Common myeloid progenitor, CD34-positive (primary cell): ENCODE measurements at regions not wholly inside any gene's neighbourhood (a gene's known extent, or its start where the extent isn't known, plus 50 kb on each side); places are given as distances from the start of the nearest gene placed in this dataset.
A peak's percentile ranks its signal among the peaks of the same experiment; 100 is the strongest.

Experiments
- CTCF ChIA-PET: fragments of 350-600 bp; sonication (Branson Sonifier 250); formaldehyde crosslinking; loops from one replicate; lab custom pipeline; 2021; ENCODE audit warnings: antibody characterized with exemption; lab: Charles Lee
- POLR2A ChIA-PET: fragments of 350-600 bp; sonication (Branson Sonifier 250); formaldehyde crosslinking; loops from one replicate; lab custom pipeline; 2021; ENCODE audit warnings: antibody characterized with exemption; lab: Charles Lee
- DNase-seq, 3 donors: peaks; one replicate each; pipeline versions ENCODE4 v3.0.0 to v3.0.0-alpha.2; 2013
- H3K27ac ChIP-seq, 2 experiments: 1 replicate in 1 of 2; 2 replicates in 1 of 2; pipeline ENCODE4 v1.7.0; 2013; ENCODE audit warnings: inconsistent platforms in 2 of 2, low read length in 2 of 2, mild to moderate bottlenecking in 2 of 2, low read depth in 1 of 2, moderate library complexity in 1 of 2; ENCODE audit not compliant: severe bottlenecking in 2 of 2, insufficient read depth in 1 of 2, poor library complexity in 1 of 2
- H3K27me3 ChIP-seq, 5 experiments: replicated peaks in 2 of 5; 1 replicate in 3 of 5; 2 replicates in 2 of 5; pipeline versions ENCODE4 v1.6.1 to v1.7.0; 2013; ENCODE audit warnings: low read length in 4 of 5, mild to moderate bottlenecking in 2 of 5, moderate library complexity in 2 of 5, inconsistent platforms in 1 of 5; ENCODE audit not compliant: insufficient read depth in 5 of 5, control insufficient read depth in 4 of 5
- H3K36me3 ChIP-seq, 4 experiments: 1 replicate in 2 of 4; 2 replicates in 2 of 4; pipeline versions ENCODE4 v1.6.1 to v1.7.0; 2013; ENCODE audit warnings: low read length in 3 of 4, control low read depth in 1 of 4, mild to moderate bottlenecking in 1 of 4; ENCODE audit not compliant: control insufficient read depth in 4 of 4, insufficient read depth in 4 of 4
- H3K4me1 ChIP-seq, 4 experiments: 1 replicate in 3 of 4; 2 replicates in 1 of 4; pipeline versions ENCODE4 v1.6.1 to v1.7.1; 2013; ENCODE audit warnings: low read length in 3 of 4, mild to moderate bottlenecking in 3 of 4, control low read depth in 1 of 4, inconsistent platforms in 1 of 4, moderate library complexity in 1 of 4; ENCODE audit not compliant: control insufficient read depth in 4 of 4, insufficient read depth in 4 of 4; ENCODE audit errors: control extremely low read depth in 1 of 4
- H3K4me3 ChIP-seq, 7 experiments: 1 replicate in 4 of 7; 2 replicates in 3 of 7; pipeline versions ENCODE4 v1.5.1 to v1.7.0; 2013; ENCODE audit warnings: mild to moderate bottlenecking in 7 of 7, low read length in 6 of 7, moderate library complexity in 6 of 7, inconsistent platforms in 2 of 7, low read depth in 2 of 7, control low read depth in 1 of 7; ENCODE audit not compliant: insufficient read depth in 4 of 7, control insufficient read depth in 1 of 7; ENCODE audit errors: extremely low read depth in 1 of 7
- H3K9me3 ChIP-seq, 5 experiments: 1 replicate in 4 of 5; 2 replicates in 1 of 5; pipeline versions ENCODE4 v1.6.1 to v1.7.1; 2013; ENCODE audit warnings: low read length in 4 of 5, mild to moderate bottlenecking in 2 of 5, inconsistent platforms in 1 of 5, low read depth in 1 of 5, moderate library complexity in 1 of 5; ENCODE audit not compliant: control insufficient read depth in 4 of 5, insufficient read depth in 2 of 5; ENCODE audit errors: control extremely low read depth in 1 of 5
- WGBS: methylation state at CpG from one replicate; pipeline ENCODE4 v1.1.5; 2013; ENCODE audit not compliant: insufficient coverage; 5-methylcytosine and 5-hydroxymethylcytosine counted together

GRCh38 chr20:33908336-33908735, 85.4 kb upstream of the RALY start:
- H3K27ac ChIP-seq, result no peak overlapping the region
- H3K4me1 ChIP-seq, result no peaks in the 10 kb centered on the region
- H3K36me3 ChIP-seq, result no peaks in the 10 kb centered on the region
- ChIA-PET POLR2A (no interaction called here), CTCF (interaction anchor here (1.2 kb wide), 2 partner anchors 27 to 263 kb away, joined by 3 to 4 read pairs; no protein-coding TSS in a partner anchor)
- no peak for DNase-seq
- H3K27me3 ChIP-seq, result peaks cover 0 to 8% (median 0%) of the 10 kb centered on the region in 5 experiments
- H3K9me3 ChIP-seq, result no peaks in the 10 kb centered on the region
- no peak overlapping the region for H3K4me3 ChIP-seq
- WGBS, result 75% methylated on average over 6 of the region's 6 CpGs

GRCh38 chr20:33908868-33909267, 84.8 kb upstream of the RALY start:
- ChIA-PET CTCF (no interaction called here), POLR2A (no interaction called here)
- no peaks in the 10 kb centered on the region for H3K36me3 ChIP-seq
- WGBS, result 100% methylated on average over 5 of the region's 6 CpGs
- no peaks in the 10 kb centered on the region for H3K9me3 ChIP-seq
- no peak for DNase-seq
- H3K27ac ChIP-seq, result no peak overlapping the region
- peaks cover 0 to 10% (median 0%) of the 10 kb centered on the region in 5 experiments for H3K27me3 ChIP-seq
- no peak overlapping the region for H3K4me3 ChIP-seq
- no peaks in the 10 kb centered on the region for H3K4me1 ChIP-seq

GRCh38 chr20:33909331-33909921, 84.3 kb upstream of the RALY start:
- Histone ChIP-seq H3K9me3 (no peaks in the 10 kb centered on the region), H3K4me3 (no peak overlapping the region)
- POLR2A ChIA-PET, result interaction anchor here (0.7 kb wide), 1 partner anchor 103 kb away, joined by 3 read pairs; no protein-coding TSS in a partner anchor

GRCh38 chr20:33910056-33910455, 83.7 kb upstream of the RALY start:
- no peak overlapping the region for H3K4me3 ChIP-seq
- POLR2A ChIA-PET, result no interaction called here
- CTCF ChIA-PET, result interaction anchor here (0.7 to 1.4 kb wide), 2 partner anchors 120 to 158 kb away, joined by 3 to 4 read pairs; no protein-coding TSS in a partner anchor
- no peak for DNase-seq
- H3K27me3 ChIP-seq, result peaks cover 0 to 12% (median 0%) of the 10 kb centered on the region in 5 experiments
- H3K4me1 ChIP-seq, result no peaks in the 10 kb centered on the region
- H3K9me3 ChIP-seq, result no peaks in the 10 kb centered on the region
- no peak overlapping the region for H3K27ac ChIP-seq
- no peaks in the 10 kb centered on the region for H3K36me3 ChIP-seq
- 100% methylated on average over 1 of the region's 2 CpGs for WGBS

More at GRCh38 chr20:33909331-33909921, 84.3 kb upstream of the RALY start:
- peaks cover 0 to 10% (median 0%) of the 10 kb centered on the region in 5 experiments for H3K27me3 ChIP-seq
- DNase-seq, result no peak
- no peaks in the 10 kb centered on the region for H3K36me3 ChIP-seq
- CTCF ChIA-PET, result no interaction called here
- H3K4me1 ChIP-seq, result no peaks in the 10 kb centered on the region
- WGBS, result 100% methylated on average over 4 of the region's 6 CpGs
- no peak overlapping the region for H3K27ac ChIP-seq

GRCh38 chr20:33910529-33911327, 83.0 kb upstream of the RALY start:
- Histone ChIP-seq H3K4me1 (no peaks in the 10 kb centered on the region), H3K9me3 (no peaks in the 10 kb centered on the region), H3K4me3 (no peak overlapping the region), H3K27ac (no peak overlapping the region), H3K36me3 (no peaks in the 10 kb centered on the region), H3K27me3 (peaks cover 0 to 12% (median 0%) of the 10 kb centered on the region in 5 experiments)
- no peak for DNase-seq
- CTCF ChIA-PET, result interaction anchor here (0.7 to 1.4 kb wide), 2 partner anchors 120 to 157 kb away, joined by 3 to 4 read pairs; no protein-coding TSS in a partner anchor
- WGBS, result 97% methylated on average over 6 of the region's 6 CpGs
- POLR2A ChIA-PET, result no interaction called here

- H3K4me1 ChIP-seq, result peaks cover 0 to 2% (median 0%) of the 10 kb centered on the region in 4 experiments
- peaks cover 0 to 4% (median 0%) of the 10 kb centered on the region in 5 experiments for H3K27me3 ChIP-seq
- H3K27ac ChIP-seq, result no peak overlapping the region
- H3K36me3 ChIP-seq, result no peaks in the 10 kb centered on the region
- H3K4me3 ChIP-seq, result no peak overlapping the region
- no peaks in the 10 kb centered on the region for H3K9me3 ChIP-seq
- ChIA-PET POLR2A (no interaction called here), CTCF (interaction anchor here (0.6 to 4.0 kb wide), 18 partner anchors 9 to 214 kb away, joined by 3 to 17 read pairs (median 4); no protein-coding TSS in a partner anchor)
- 100% methylated on average over 2 of the region's 4 CpGs for WGBS
- DNase-seq, result peak in 2 of 3 donors; percentile 13 to 21
These were observed 78.8 kb upstream of the RALY start for GRCh38 chr20:33914919-33915318.
